ENCODE measurements at regions not wholly inside any gene's neighbourhood (a gene's known extent, or its start where the extent isn't known, plus 50 kb on each side); places are given as distances from the start of the nearest gene placed in this dataset.

- no peak overlapping the region for H3K4me3 Mint-ChIP-seq
- POLR2A ChIA-PET = no interaction called here
- CTCF ChIA-PET = no interaction called here
- no peaks in the 10 kb centered on the region for H3K27me3 Mint-ChIP-seq
- DNase-seq = no peak
- no peak overlapping the region for H3K27ac Mint-ChIP-seq
- no peaks in the 10 kb centered on the region for H3K4me1 Mint-ChIP-seq
- H3K36me3 Mint-ChIP-seq (ENCODE audit: low read depth) = no peaks in the 10 kb centered on the region
- H3K9me3 Mint-ChIP-seq = no peaks in the 10 kb centered on the region
Measured at GRCh38 chr19:32266460-32266859, 79.0 kb upstream of the ZNF507 start.

- DNase-seq = no peak
- no peak overlapping the region for H3K4me3 Mint-ChIP-seq
- H3K27ac Mint-ChIP-seq = no peak overlapping the region
- H3K9me3 Mint-ChIP-seq = no peaks in the 10 kb centered on the region
- ChIA-PET POLR2A (no interaction called here), CTCF (no interaction called here)
- H3K36me3 Mint-ChIP-seq (ENCODE audit: low read depth) = no peaks in the 10 kb centered on the region
- no peaks in the 10 kb centered on the region for H3K27me3 Mint-ChIP-seq
- H3K4me1 Mint-ChIP-seq = no peaks in the 10 kb centered on the region
Measured at GRCh38 chr19:32268381-32268780, 77.0 kb upstream of the ZNF507 start.

GRCh38 chr19:32269831-32270230 lies 75.6 kb upstream of the ZNF507 start:
- H3K9me3 Mint-ChIP-seq = no peaks in the 10 kb centered on the region
- POLR2A ChIA-PET = no interaction called here

GRCh38 chr19:32273483-32273882 lies 71.9 kb upstream of the ZNF507 start:
- Mint-ChIP-seq H3K27ac (no peak overlapping the region), H3K9me3 (no peaks in the 10 kb centered on the region), H3K4me1 (no peaks in the 10 kb centered on the region), H3K36me3 (ENCODE audit: low read depth) (no peaks in the 10 kb centered on the region), H3K4me3 (no peak overlapping the region), H3K27me3 (peaks cover 12% of the 10 kb centered on the region)
- POLR2A ChIA-PET = no interaction called here
- CTCF ChIA-PET = interaction anchor here (0.6 kb wide), 1 partner anchor 773 kb away, joined by 4 read pairs; no protein-coding TSS in a partner anchor
- no peak for DNase-seq

More at GRCh38 chr19:32269831-32270230, 75.6 kb upstream of the ZNF507 start:
- Mint-ChIP-seq H3K27ac (no peak overlapping the region), H3K36me3 (ENCODE audit: low read depth) (no peaks in the 10 kb centered on the region), H3K4me3 (no peak overlapping the region), H3K27me3 (peaks cover 5% of the 10 kb centered on the region), H3K4me1 (no peaks in the 10 kb centered on the region)
- no peak for DNase-seq
- CTCF ChIA-PET = no interaction called here

- H3K4me3 Mint-ChIP-seq = no peak overlapping the region
- ChIA-PET CTCF (no interaction called here), POLR2A (no interaction called here)
- H3K9me3 Mint-ChIP-seq = no peaks in the 10 kb centered on the region
- H3K36me3 Mint-ChIP-seq (ENCODE audit: low read depth) = no peaks in the 10 kb centered on the region
- no peak for DNase-seq
- H3K27me3 Mint-ChIP-seq = peaks cover 6% of the 10 kb centered on the region
- H3K4me1 Mint-ChIP-seq = no peaks in the 10 kb centered on the region
- H3K27ac Mint-ChIP-seq = no peak overlapping the region
Measured at GRCh38 chr19:32287086-32287485, 58.3 kb upstream of the ZNF507 start.

- ChIA-PET POLR2A (no interaction called here), CTCF (no interaction called here)
- no peaks in the 10 kb centered on the region for H3K36me3 Mint-ChIP-seq (ENCODE audit: low read depth)
- no peaks in the 10 kb centered on the region for H3K9me3 Mint-ChIP-seq
- H3K27me3 Mint-ChIP-seq = peaks cover 6% of the 10 kb centered on the region
- no peaks in the 10 kb centered on the region for H3K4me1 Mint-ChIP-seq
- DNase-seq = peak; percentile 18
- no peak overlapping the region for H3K27ac Mint-ChIP-seq
- no peak overlapping the region for H3K4me3 Mint-ChIP-seq
Measured at GRCh38 chr19:32287811-32288227, 57.6 kb upstream of the ZNF507 start.

- Mint-ChIP-seq H3K36me3 (ENCODE audit: low read depth) (no peaks in the 10 kb centered on the region), H3K4me3 (no peak overlapping the region), H3K27me3 (peaks cover 3% of the 10 kb centered on the region), H3K4me1 (no peaks in the 10 kb centered on the region), H3K9me3 (no peaks in the 10 kb centered on the region), H3K27ac (no peak overlapping the region)
- no peak for DNase-seq
- POLR2A ChIA-PET = no interaction called here
- CTCF ChIA-PET = no interaction called here
Measured at GRCh38 chr19:32289566-32290210, 55.7 kb upstream of the ZNF507 start.

- ChIA-PET CTCF (no interaction called here), POLR2A (interaction anchor here (0.7 kb wide), 1 partner anchor 213 kb away, joined by 4 read pairs; no protein-coding TSS in a partner anchor)
- Mint-ChIP-seq H3K4me1 (no peaks in the 10 kb centered on the region), H3K27ac (no peak overlapping the region), H3K36me3 (ENCODE audit: low read depth) (no peaks in the 10 kb centered on the region), H3K9me3 (no peaks in the 10 kb centered on the region), H3K27me3 (peaks cover 7% of the 10 kb centered on the region), H3K4me3 (no peak overlapping the region)
- no peak for DNase-seq
Measured at GRCh38 chr19:32291876-32292275, 53.5 kb upstream of the ZNF507 start.

- Mint-ChIP-seq H3K27me3 (peaks cover 8% of the 10 kb centered on the region), H3K9me3 (no peaks in the 10 kb centered on the region), H3K36me3 (ENCODE audit: low read depth) (no peaks in the 10 kb centered on the region), H3K4me3 (no peak overlapping the region), H3K4me1 (no peaks in the 10 kb centered on the region), H3K27ac (no peak overlapping the region)
- no peak for DNase-seq
- ChIA-PET POLR2A (no interaction called here), CTCF (no interaction called here)
Measured at GRCh38 chr19:32294871-32295438, 50.5 kb upstream of the ZNF507 start.

Measured in activated CD4-positive, alpha-beta T cell treated with anti-CD3 and anti-CD28 coated beads, Interleukin-2, amount 10 ng/mL, durations not matched to agents 7 days and 5 days (primary cell).